Kidney epithelial cell (primary cell): ENCODE measurements at regions not wholly inside any gene's neighbourhood (a gene's known extent, or its start where the extent isn't known, plus 50 kb on each side); places are given as distances from the start of the nearest gene placed in this dataset.
A peak's percentile ranks its signal among the peaks of the same experiment; 100 is the strongest.

ENCODE experiments used
- DNase-seq: peaks from one replicate; pipeline ENCODE4 v3.0.0-alpha.2; 2010; ENCODE audit warnings: low read depth
- H3K27me3 ChIP-seq: 2 replicates; pipeline ENCODE4 v1.6.0; 2011; ENCODE audit warnings: low read length; ENCODE audit not compliant: control insufficient read depth, insufficient read depth
- H3K36me3 ChIP-seq: 2 replicates; pipeline ENCODE4 v1.5.1; 2011; ENCODE audit warnings: low read length; ENCODE audit not compliant: control insufficient read depth, insufficient read depth
- H3K4me3 ChIP-seq: 2 replicates; pipeline ENCODE4 v1.5.1; 2011; ENCODE audit warnings: low read depth, mild to moderate bottlenecking, control low read depth, low read length
- TF ChIP-seq, protein P1 (sequence below): IDR thresholded peaks from 2 replicates; pipeline ENCODE4 v1.5.1; 2011; ENCODE audit warnings: mild to moderate bottlenecking, moderate library complexity, low read length, control low read depth, inconsistent platforms; ENCODE audit not compliant: insufficient read depth, poor library complexity, severe bottlenecking

DNA sequence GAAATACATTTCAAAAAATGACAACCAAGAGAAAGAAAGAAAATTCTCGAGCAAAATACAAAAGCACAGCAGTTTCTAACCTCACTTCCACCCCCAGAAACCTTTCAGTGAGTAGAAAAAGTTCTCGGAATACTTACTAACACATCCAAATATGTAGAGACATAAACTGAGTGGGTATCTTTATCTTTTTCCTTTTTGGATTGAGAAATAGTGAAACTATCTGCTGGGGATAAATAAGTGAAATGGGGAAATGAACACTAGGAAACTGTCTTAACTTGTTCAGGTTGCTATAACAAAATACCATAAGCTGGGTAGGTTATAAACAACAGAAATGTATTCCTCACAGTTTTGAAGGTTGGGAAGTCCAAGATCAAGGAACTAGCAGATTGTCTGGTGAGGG is 72.0 kb downstream of the VCAM1 start:
- Histone ChIP-seq H3K27me3 (no peaks in the 10 kb centered on the region), H3K36me3 (no peaks in the 10 kb centered on the region), H3K4me3 (no peak overlapping the region)
- TF ChIP-seq, protein P1, sequence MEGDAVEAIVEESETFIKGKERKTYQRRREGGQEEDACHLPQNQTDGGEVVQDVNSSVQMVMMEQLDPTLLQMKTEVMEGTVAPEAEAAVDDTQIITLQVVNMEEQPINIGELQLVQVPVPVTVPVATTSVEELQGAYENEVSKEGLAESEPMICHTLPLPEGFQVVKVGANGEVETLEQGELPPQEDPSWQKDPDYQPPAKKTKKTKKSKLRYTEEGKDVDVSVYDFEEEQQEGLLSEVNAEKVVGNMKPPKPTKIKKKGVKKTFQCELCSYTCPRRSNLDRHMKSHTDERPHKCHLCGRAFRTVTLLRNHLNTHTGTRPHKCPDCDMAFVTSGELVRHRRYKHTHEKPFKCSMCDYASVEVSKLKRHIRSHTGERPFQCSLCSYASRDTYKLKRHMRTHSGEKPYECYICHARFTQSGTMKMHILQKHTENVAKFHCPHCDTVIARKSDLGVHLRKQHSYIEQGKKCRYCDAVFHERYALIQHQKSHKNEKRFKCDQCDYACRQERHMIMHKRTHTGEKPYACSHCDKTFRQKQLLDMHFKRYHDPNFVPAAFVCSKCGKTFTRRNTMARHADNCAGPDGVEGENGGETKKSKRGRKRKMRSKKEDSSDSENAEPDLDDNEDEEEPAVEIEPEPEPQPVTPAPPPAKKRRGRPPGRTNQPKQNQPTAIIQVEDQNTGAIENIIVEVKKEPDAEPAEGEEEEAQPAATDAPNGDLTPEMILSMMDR = no peak
- no peak for DNase-seq

DNA sequence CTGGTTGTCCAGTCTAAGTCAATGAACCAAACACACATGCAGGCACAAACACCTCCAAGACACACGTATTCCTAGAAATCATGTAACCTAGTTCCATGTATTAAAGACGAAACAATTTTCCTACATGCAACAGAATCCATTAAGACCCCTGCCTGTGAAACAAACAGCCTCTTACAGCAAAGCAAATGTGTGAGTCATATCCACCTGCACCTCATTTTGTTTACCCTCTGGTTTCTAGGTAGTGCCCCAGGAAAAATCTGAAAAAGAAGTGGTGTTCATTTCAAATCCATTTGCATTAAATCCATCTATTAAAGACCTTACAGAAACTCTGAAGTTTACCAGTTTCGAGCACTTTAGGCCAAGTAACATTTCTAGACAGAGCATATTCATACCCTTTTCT is 74.1 kb downstream of the VCAM1 start:
- TF ChIP-seq, protein P1 = no peak
- no peaks in the 10 kb centered on the region for H3K27me3 ChIP-seq
- DNase-seq = peak; percentile 12
- H3K36me3 ChIP-seq = no peaks in the 10 kb centered on the region
- H3K4me3 ChIP-seq = no peak overlapping the region

DNA sequence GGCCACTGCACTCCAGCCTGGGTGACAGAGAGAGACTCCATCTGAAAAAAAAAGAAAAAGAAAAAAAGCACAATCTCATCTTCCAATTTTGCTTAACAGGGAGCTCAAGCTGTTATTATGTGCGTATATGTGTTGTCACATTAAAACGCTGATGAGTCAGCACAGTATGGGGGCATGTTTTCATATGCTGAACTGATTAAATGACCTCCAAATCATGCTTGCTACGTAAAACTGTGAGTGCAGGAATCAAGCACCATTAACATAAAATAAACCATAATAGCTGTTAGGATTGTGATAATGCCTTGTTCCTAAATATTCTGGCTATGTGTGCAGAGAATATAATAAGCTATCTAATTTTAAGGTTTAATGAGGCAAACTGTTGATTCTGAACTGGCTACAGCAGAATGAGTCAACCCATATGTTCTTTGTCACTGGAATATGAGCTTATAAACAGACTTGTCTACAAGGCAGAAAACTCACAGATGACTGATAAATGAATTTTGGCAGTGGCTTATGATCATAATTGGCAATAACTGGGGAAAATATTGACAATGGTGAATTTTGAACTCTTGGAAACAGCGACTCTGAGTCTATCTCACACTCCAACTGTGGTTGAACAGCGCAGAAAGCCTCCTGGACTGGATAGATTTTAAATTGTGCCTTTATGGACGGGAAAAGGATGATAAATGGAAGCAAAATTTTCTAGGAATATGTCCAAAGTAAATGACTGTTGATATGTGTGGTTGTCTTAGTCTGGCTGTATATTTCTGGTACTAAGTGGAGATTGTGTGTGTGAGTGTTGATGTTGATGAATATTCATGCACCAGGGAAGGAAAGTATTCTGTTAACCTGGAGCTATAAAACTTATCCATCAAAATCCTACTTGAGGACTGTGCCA is 75.5 kb downstream of the VCAM1 start:
- no peak for DNase-seq
- Histone ChIP-seq H3K4me3 (no peak overlapping the region), H3K36me3 (no peaks in the 10 kb centered on the region), H3K27me3 (no peaks in the 10 kb centered on the region)
- TF ChIP-seq, protein P1 = no peak

DNA sequence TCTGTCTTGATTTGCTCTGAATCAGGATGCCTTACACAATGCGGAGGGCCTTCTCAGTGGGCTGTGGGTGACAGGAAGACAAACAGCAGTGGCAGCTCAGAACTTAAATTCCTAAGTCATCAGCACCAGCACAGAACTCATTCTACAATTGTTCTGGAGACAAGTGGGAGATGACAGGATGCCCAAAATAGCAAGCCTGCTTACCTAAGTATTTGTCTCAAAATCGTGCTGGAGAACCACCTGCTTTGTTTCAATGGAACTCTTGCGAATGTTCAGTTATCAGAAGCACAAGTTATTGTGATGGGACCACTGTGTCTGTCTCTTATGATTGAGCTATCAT is 76.1 kb downstream of the VCAM1 start:
- Histone ChIP-seq H3K27me3 (no peaks in the 10 kb centered on the region), H3K36me3 (no peaks in the 10 kb centered on the region), H3K4me3 (no peak overlapping the region)
- no peak for DNase-seq
- TF ChIP-seq, protein P1 = no peak

DNA sequence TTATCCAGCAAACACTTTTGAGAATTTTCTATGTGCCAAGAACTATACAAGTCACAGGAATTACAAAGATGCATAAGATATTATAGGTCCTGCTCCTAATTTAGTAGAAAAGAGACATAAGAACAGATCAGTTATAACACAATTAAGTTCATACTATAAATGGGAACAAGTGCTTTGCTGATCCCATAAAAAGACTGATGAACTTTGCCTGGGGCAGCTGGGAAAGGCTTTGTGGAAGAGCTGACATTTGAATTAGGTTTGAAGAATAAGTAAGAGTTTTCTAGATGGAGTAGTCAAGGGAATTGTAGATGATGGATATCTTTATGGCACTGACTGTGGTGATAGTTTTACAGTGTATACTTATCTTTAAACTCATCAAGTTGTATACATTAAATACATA is 76.5 kb downstream of the VCAM1 start:
- TF ChIP-seq, protein P1 = no peak
- DNase-seq = no peak
- no peak overlapping the region for H3K4me3 ChIP-seq
- no peaks in the 10 kb centered on the region for H3K27me3 ChIP-seq
- H3K36me3 ChIP-seq = no peaks in the 10 kb centered on the region

DNA sequence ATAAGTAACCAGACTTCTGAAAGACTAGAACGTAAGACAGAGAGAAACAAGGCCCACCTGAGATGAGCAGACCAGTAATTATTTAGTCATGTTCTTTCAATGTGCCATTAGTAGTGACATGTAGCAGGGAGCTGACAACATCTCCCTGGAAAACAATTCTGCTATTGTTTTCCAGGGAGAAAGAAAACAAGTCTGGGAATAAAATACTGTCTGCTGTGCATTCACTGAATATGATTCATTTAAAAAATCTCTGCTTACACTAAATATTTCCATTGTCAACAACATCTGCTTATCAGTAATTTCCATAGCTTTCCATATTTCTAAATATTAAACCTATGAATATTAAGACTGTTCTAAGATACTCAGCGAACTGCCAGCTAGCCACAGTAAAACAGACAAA is 80.0 kb downstream of the VCAM1 start:
- no peak overlapping the region for H3K4me3 ChIP-seq
- H3K27me3 ChIP-seq = no peaks in the 10 kb centered on the region
- no peak for DNase-seq
- TF ChIP-seq, protein P1 = no peak
- no peaks in the 10 kb centered on the region for H3K36me3 ChIP-seq
